A673 (cell line): ENCODE measurements at regions not wholly inside any gene's neighbourhood (a gene's known extent, or its start where the extent isn't known, plus 50 kb on each side); places are given as distances from the start of the nearest gene placed in this dataset.

ENCODE experiments used
- BruUV-seq: library from RNA; stranded (reverse); fragments of 400-500 nt; replicated peaks from 2 replicates; lab custom pipeline; 2021; lab: Mats Ljungman, UMichigan
- CTCF ChIA-PET: fragments of 300-600 bp; sonication (Branson Sonifier 250); formaldehyde crosslinking; loops from one replicate; lab custom pipeline; 2022; ENCODE audit warnings: antibody characterized with exemption; lab: Charles Lee
- POLR2A ChIA-PET: fragments of 300-600 bp; sonication (Branson Sonifier 250); formaldehyde crosslinking; loops from one replicate; lab custom pipeline; 2022; ENCODE audit warnings: antibody characterized with exemption; ENCODE audit not compliant: low non-redundant PET; lab: Charles Lee
- DNase-seq: peaks from one replicate; pipeline ENCODE4 v3.0.0-alpha.2; 2015; ENCODE audit warnings: low spot score
- H3K27ac ChIP-seq: fragments of 200-600 bp; sonication (generic); 2 replicates; pipeline ENCODE4 v1.5.1; 2016; ENCODE audit warnings: mixed run types, low read depth, mild to moderate bottlenecking, mixed read lengths, antibody characterized with exemption, low read length; ENCODE audit not compliant: poor library complexity, severe bottlenecking
- H3K27me3 ChIP-seq: fragments of 200-600 bp; sonication (generic); replicated peaks from 2 replicates; pipeline ENCODE4 v1.6.1; 2017; ENCODE audit warnings: mixed run types, low read depth, mild to moderate bottlenecking, mixed read lengths, antibody characterized with exemption, low read length; ENCODE audit not compliant: insufficient read depth, poor library complexity
- H3K36me3 ChIP-seq: fragments of 200-600 bp; sonication (generic); 2 replicates; pipeline ENCODE4 v1.6.1; 2016; ENCODE audit warnings: mixed run types, mild to moderate bottlenecking, mixed read lengths, antibody characterized with exemption, low read length; ENCODE audit not compliant: insufficient read depth, poor library complexity, severe bottlenecking
- H3K4me1 ChIP-seq: fragments of 200-600 bp; sonication (generic); 2 replicates; pipeline ENCODE4 v1.6.1; 2017; ENCODE audit warnings: mixed run types, mild to moderate bottlenecking, mixed read lengths, antibody characterized with exemption, low read length; ENCODE audit not compliant: insufficient read depth, poor library complexity, severe bottlenecking
- H3K4me3 ChIP-seq: fragments of 200-600 bp; sonication (generic); 2 replicates; pipeline ENCODE4 v1.5.1; 2016; ENCODE audit warnings: low read depth, mixed run types, mild to moderate bottlenecking, mixed read lengths, low read length; ENCODE audit not compliant: poor library complexity, severe bottlenecking
- H3K9me3 ChIP-seq: fragments of 200-600 bp; sonication (generic); 2 replicates; pipeline ENCODE4 v1.6.1; 2016; ENCODE audit warnings: mixed run types, low read depth, mild to moderate bottlenecking, mixed read lengths, antibody characterized with exemption, low read length; ENCODE audit not compliant: poor library complexity, severe bottlenecking
- CTCF ChIP-seq: fragments of 300-800, 200-600 bp; sonication (generic); conservative IDR thresholded peaks from 2 replicates; pipeline ENCODE4 v1.5.1; 2017; ENCODE audit warnings: low read depth, mild to moderate bottlenecking, antibody characterized with exemption, low read length, moderate library complexity, mixed read lengths
- EZH2 ChIP-seq: fragments of 200-600 bp; sonication (generic); IDR thresholded peaks from 2 replicates; pipeline ENCODE4 v1.6.1; 2017; ENCODE audit warnings: borderline replicate concordance, low read depth, mild to moderate bottlenecking, mixed read lengths, antibody characterized with exemption, low read length; ENCODE audit not compliant: poor library complexity, severe bottlenecking
- intact Hi-C: fragments of 100-400 bp; cut with micrococcal nuclease; formaldehyde crosslinking; loops from one replicate; pipeline ENCODE4 v1.10.0; 2022; ENCODE audit not compliant: unreplicated experiment

GRCh38 chr5:20276959-20277263 is 288.9 kb upstream of the CDH18 start:
- Histone ChIP-seq H3K4me3 (no peak overlapping the region), H3K27ac (no peak overlapping the region), H3K9me3 (no peaks in the 10 kb centered on the region), H3K4me1 (no peaks in the 10 kb centered on the region), H3K27me3 (no peaks in the 10 kb centered on the region), H3K36me3 (no peaks in the 10 kb centered on the region)
- intact Hi-C loops, result no loop called here
- no TSS peak for BruUV-seq
- CTCF ChIA-PET, result no interaction called here
- POLR2A ChIA-PET, result no interaction called here
- no peak for DNase-seq
- TF ChIP-seq EZH2 (no peak), CTCF (no peak)

- no peak for TF ChIP-seq EZH2
- TF ChIP-seq CTCF, result no peak
- Histone ChIP-seq H3K4me1 (no peaks in the 10 kb centered on the region), H3K4me3 (no peak overlapping the region), H3K36me3 (no peaks in the 10 kb centered on the region), H3K9me3 (no peaks in the 10 kb centered on the region), H3K27ac (no peak overlapping the region), H3K27me3 (no peaks in the 10 kb centered on the region)
- no TSS peak for BruUV-seq
- CTCF ChIA-PET, result no interaction called here
- no peak for DNase-seq
- intact Hi-C loops, result no loop called here
- POLR2A ChIA-PET, result no interaction called here
These were observed 288.3 kb upstream of the CDH18 start for GRCh38 chr5:20276061-20276958.

GRCh38 chr5:20266066-20266465 is 278.1 kb upstream of the CDH18 start:
- CTCF ChIA-PET, result no interaction called here
- no peaks in the 10 kb centered on the region for H3K9me3 ChIP-seq
- intact Hi-C loops, result no loop called here

More at GRCh38 chr5:20266066-20266465, 278.1 kb upstream of the CDH18 start:
- no peak for DNase-seq
- no peaks in the 10 kb centered on the region for H3K4me1 ChIP-seq
- POLR2A ChIA-PET, result no interaction called here
- no peak overlapping the region for H3K4me3 ChIP-seq
- TF ChIP-seq CTCF, result no peak
- TF ChIP-seq EZH2, result no peak
- H3K27me3 ChIP-seq, result no peaks in the 10 kb centered on the region
- no peaks in the 10 kb centered on the region for H3K36me3 ChIP-seq
- BruUV-seq, result no TSS peak
- no peak overlapping the region for H3K27ac ChIP-seq
